NCI-H748 (cell line): ENCODE measurements at regions not wholly inside any gene's neighbourhood (a gene's known extent, or its start where the extent isn't known, plus 50 kb on each side); places are given as distances from the start of the nearest gene placed in this dataset.

ENCODE experiments used
- DNase-seq: peaks from one replicate; lab custom pipeline; 2025; ENCODE audit not compliant: unreplicated experiment; lab: John Stamatoyannopoulos, UW

DNA sequence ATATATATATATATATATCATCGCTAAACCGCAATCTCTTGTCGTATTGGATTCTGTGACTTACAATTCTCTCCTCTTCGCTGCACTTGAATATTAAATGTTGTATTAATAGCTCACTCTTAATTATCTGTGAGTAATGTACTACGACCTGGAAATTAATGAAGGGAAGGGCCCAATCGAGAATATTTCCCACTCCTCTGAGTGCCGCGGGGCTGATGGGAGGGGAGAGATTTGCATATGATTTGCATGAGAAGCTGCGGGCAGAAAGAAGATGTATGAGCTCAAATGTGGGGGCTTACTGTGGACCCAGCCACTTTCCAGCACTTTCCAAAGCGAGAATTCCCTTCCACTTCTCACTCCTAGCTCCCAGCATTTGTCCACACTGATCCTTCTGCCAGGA lies 141.2 kb downstream of the MN1 start:
- no peak for DNase-seq

GRCh38 chr22:27662359-27663301 lies 138.9 kb downstream of the MN1 start:
- DNase-seq = no peak

GRCh38 chr22:27663812-27664211 lies 137.7 kb downstream of the MN1 start:
- no peak for DNase-seq

DNA sequence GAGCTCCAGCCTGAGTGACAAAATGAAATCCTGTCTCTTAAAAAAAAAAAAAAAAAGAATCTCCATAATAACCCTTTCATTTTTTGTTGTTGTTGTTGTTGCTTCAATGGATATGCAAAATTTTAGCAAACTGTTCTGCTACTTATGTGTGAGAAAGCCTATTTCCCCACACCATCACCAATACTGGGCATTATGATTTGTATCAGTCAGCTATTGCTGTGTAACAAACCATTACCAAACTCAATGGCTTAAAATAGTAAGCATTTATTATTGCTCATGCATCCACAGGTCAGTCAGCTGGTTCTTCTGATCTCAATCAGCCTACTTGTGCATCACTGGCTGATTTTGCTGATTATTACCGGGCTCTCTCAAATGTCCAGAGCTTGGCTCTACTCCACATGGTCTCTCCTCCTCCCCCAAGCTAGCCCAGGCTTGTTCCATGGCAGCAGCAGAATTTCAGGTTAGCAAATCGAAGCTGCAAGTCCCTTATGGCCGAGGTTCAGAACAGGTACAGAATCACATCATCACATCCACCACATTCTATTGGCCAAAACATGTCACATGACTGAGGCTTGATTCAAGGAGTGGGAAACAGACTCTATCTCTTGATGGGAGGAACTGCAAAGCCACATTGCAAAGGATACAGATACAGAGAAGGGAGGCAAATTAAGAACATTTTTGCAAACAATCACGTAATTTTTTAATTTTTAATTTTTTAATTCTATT lies 135.1 kb downstream of the MN1 start:
- DNase-seq = no peak

DNA sequence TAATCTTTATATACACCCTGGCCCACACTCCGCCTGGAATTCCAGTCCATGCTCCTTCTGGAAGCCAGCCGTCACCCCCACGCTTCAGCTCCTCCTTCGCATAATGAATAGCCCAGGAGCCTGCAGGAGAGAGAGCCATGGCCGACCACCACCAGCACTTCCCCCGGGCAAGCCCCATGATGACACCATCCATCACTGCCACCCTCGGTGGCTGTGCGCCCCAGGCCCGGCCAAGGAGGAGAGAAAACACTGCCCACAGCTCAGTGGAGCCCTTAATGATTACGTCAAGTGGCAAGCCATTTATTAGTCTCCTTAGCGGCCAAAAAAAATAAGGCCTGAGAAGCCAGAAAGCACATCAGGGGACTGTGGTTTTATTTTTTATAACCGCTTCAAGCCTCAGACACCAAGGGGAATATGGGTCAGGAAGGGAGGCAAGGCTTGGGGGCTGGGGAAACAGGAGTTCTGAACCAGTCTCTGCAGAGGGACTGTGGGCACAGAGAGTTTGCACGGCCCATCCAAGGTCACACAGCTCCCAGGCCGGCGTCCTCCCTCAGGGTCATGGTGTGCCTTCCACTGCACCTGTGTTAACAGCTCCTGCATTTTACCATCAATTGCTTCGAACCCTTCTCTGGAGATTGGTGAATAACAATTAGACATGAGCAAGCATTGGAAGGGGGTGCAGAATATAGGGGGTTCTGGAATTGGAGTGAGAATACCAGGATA lies 134.3 kb downstream of the MN1 start:
- no peak for DNase-seq

DNA sequence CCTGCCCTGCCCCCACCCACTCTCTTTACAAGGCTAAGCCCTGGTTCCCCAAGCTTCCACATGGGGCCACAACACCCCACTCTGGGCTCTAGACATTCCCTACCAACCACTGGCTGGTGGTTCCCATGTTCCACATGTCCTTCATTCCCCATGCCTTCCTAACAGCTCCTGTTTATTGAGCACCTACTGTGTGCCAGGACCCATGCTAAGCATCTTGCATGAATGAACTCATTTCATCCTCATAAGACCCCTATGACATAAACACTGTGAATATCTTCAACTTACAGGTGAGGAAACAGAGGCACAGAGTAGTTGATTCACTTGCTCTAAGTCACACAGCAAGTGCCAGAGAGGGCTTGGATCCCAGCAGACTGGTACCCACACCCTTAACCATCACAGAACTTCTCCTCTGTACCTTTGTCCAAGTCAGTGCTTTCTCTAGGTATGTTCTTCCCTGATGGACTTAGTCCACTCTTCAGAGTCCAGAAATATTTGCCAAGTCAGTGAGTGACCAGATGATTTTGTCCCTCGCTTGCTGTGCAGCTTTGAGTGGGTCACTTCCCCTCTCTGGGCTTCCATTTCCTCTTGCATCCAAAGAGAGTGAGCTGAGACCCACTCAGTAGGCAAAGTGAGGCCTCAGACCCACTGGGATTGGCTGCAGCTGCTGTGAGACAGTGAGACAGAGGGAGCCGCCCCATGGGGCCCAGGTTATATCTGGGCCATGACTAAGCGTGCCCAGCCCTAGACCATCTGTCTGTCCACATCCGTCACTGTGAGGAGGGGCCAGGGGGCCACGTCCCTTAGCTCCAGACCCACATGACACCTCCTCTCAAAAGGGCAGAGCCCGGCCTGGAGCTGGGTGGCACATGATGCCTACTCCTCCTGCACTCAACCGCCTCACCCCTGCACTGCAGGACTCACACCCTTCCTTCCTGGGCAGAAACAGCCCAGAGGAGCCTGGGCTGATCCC lies 132.4 kb downstream of the MN1 start:
- no peak for DNase-seq

DNA sequence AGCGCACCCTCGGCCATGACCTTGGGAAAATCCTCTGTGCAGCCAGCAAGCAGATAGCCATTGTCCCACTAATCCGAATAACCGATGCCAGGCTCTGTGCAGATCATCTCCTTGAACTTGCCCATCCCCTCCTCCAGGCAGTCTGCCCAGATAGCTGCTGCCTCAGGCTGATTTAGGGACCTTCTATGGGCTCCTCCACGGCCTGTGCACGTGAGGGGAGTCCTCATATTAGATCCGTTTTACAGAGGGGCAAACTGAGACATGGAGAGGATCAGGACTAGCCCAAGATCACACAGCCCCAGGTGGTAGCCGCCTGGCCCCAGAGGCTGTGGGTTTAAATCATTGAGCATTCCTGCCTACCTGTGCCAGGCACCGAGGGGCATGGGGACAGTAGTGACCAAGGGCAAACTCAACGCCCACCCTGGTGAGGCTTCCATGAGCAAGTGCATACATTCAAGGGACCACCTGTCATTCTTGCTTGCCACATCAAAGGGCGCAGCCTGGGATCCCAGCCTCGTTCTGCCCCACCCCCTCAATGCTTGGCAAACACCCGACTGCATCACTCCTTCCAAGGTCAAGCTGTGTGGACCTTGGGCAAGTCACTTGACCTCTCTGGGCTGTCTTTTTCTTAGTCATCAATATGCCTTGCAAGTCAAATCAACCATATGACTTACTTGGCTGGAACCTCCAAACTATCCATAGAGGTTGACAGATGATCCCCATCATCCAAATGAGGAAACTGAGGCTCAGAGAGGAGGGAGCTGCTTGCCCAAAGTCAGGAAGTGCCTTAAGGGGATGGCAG lies 131.6 kb downstream of the MN1 start:
- no peak for DNase-seq

GRCh38 chr22:27670701-27671412 lies 130.7 kb downstream of the MN1 start:
- DNase-seq = no peak

DNA sequence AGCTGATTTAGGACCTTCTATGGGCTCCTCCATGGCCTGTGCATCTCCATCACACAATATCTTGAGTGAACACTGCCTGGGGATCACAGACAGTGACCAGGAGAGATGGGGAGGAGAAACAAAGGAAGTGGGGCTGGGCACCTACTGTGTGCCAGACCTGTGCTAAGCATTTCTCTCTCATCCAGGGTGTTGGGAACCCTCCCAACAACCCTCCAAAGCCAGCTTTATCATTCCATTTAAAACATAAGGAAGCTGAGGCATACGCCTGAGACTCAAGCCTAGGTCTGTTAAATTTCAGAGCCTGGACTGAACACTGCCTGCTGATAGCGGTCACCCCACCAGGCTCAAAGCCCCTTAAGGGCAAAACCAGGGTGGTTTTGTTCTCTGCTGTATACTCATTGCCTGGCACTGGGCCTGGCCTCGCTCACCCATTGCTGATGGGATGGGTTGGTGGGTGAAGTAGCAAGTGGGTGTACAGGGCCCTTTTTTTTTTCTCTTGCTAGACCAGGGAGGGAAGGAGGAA lies 130.1 kb downstream of the MN1 start:
- DNase-seq = no peak

DNA sequence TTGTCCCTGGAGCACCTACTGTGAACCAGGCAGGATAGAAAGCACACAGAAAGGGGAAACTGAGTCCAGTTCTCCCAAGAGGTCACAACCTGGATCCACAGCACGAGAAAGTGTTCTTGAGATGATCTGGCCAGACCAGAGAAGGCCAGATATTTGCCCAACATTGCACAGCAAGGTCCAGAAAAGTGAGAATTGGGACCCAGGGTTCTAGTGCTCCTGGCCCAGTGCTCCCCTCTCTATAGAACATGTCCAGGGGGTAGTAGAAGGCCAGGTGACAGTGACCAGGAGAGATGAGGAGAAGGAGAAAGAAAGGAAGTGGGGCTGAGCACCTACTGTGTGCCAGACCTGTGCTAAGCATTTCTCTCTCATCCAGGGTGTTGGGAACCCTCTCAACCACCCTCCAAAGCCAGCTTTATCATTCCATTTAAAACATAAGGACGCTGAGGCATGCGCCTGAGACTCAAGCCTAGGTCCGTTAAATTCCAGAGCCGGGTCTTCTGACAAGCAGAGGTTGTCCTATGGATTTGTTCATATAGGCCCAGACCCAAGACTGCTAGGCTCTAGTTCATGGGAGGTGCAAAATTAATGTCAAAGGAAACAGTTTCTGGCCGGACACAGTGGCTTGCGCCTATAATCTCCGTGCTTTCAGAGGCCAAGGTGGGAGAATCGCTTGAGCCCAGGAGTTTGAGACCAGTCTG lies 128.7 kb downstream of the MN1 start:
- DNase-seq = no peak

DNA sequence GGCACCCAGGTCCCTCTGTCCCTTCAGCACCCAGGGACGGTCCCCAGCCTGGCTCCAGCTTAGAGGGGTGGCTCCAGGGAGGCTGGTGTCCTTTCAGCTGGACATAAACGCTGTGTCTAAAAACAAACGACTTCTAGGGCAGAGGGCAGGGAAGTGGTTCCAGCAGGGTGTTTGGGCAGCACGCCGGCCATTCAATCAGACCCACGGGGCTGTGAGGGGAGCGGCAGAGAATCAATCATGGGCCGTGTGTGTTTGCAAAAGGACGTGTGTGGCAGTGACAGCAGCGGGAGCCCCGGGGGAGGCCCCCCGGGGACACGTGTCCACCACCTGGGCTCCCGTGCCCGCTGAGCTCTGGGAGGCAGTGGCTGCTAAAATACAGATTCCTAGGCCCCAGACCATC lies 127.7 kb downstream of the MN1 start:
- DNase-seq = no peak

- DNase-seq = no peak
Observed at GRCh38 chr22:27674261-27674923, 127.2 kb downstream of the MN1 start.

DNA sequence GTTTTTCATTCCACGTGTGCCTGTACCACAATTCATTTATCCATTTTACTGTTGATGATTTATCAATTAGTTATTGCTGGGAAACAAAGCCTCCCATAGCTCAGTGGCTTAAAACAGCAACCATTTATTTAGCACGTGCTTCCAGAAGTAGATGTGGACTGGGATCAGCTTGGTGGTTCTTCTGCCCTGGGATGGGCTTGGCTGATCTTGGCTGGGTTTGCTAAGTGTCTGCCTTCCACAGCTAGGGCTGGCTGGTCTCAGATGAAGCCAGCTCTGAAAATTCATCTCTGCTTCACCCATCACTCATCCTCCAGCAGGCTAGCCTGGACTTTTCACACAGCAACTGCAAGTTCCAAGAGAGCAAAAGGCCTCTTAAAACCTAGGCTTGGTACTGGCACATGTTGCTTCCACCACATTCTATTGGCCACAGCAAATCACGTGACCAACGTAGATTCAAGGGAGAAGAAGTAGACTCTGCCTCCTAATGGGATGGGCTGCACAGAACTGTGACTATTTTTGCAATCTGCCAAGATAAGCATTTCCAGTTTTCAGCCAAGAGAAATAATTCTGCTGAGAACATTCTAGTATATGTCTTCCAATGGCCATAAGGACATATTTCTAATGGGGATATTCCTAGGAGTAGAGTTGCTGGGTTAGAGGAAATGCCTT lies 124.9 kb downstream of the MN1 start:
- no peak for DNase-seq

- DNase-seq = no peak
Observed at GRCh38 chr22:27677905-27678458, 123.6 kb downstream of the MN1 start.

DNA sequence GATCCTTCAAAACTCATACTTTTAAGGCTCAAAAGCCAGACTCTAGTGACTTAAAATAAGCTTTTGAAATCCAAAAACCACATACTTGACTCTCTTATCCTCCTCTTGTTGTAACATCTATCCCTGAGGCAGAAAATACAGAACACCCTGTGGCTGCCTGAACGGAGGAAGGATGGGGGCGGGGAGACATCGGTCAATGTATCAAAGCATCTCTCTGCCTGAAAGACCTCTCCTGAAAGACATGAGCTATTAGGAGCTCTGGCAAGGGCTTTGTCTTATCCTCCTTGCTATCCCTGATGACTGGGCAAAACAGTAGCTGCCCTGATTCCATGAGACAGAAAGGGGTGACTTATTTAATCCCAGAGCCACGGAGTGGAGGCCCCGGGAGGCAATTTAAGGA lies 122.4 kb downstream of the MN1 start:
- no peak for DNase-seq

GRCh38 chr22:27679693-27680488 lies 121.7 kb downstream of the MN1 start:
- no peak for DNase-seq
